NCI-H1105 treated with DMSO at 0.1 percent for 48 hours (cell line): ENCODE measurements at regions not wholly inside any gene's neighbourhood (a gene's known extent, or its start where the extent isn't known, plus 50 kb on each side); places are given as distances from the start of the nearest gene placed in this dataset.
A peak's percentile ranks its signal among the peaks of the same experiment; 100 is the strongest.

ENCODE experiments used
- DNase-seq: peaks from one replicate; lab custom pipeline; 2025; lab: John Stamatoyannopoulos, UW

DNA sequence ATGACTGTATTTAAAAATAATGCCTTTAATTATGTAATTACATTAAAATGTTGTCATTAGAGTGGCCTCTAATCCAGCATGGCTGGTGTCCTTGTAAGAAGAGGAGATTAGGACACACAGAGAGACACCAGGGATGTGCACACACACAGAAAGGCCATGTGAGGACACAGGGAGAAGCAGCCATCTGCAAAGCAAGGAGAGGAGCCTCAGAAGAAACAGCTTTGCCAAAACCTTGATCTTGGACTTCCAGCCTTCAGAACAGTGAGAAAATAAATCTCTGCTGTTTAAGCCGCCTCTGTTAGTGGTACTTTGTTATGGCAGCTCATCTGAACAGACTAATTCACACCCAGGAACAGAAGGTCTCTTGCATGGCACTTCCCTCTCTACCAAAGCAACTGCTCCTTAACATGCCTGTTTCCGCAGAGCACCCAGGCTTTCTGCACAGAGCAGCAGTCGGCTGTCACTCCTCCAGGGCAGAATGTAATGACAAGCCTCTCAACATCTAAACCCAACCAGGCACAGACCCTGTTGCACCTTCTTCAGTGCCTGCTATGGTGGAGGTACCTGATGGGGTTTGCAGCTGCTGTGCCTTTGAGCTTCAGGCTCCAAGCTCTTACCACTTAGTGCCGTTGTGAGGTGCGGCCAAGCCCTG is 377.7 kb downstream of the TDRD15 start:
- DNase-seq = no peak

DNA sequence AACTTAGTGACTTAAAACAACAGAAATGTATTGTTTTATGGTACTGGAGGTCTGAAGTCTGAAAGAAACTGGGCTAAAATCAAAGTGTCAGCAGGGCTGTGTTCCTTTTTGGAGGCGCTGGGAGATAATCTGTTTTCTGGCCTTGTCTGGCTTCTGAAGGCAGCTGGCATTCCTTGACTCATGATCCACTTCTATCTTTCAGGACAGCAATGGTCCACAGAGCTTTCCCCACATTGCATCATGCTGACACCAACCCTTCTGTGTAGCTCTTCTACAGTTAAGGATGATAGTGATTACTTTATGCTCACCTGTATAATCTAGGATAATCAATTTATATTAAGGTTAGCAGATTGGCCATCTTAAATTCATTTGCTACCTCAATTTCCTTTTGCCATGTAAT is 392.1 kb downstream of the TDRD15 start:
- DNase-seq = no peak

DNA sequence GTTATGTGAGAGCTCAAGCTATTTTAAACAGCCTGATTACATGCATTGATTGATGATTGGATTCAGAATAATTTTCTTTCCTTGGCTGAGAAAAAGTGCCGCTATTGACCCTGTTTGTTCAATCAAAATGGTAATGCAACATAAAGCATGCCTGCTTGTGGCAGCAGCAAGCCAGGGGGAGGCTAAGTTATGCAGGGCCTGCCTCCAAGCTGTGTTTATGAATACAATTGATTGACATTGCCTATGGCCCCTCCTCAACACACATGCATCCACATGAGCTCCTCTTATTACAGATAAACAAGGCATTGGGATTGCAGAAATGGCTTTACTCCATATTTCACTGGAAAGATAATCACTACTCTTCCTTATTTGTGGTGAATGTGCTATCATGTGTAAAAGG is 395.6 kb downstream of the TDRD15 start:
- no peak for DNase-seq

DNA sequence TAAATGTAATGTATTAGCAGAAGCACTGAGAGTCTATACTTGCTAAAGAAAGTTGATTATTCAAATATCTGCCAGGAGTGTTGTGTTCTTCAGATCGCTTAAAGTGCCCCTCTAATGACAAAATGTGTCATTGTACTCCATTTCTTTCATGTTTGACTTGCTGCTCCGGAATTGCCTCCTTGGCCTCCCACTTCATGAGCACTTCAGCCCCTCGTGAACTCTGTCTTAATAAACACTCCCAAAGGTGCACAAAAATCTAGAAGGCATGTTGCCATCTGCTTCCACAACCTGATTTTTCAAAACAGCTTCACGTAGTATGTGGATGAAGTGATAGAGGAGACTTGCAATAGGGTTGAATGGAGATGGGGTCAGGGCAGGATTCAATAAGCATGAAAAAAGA is 396.1 kb downstream of the TDRD15 start:
- no peak for DNase-seq

DNA sequence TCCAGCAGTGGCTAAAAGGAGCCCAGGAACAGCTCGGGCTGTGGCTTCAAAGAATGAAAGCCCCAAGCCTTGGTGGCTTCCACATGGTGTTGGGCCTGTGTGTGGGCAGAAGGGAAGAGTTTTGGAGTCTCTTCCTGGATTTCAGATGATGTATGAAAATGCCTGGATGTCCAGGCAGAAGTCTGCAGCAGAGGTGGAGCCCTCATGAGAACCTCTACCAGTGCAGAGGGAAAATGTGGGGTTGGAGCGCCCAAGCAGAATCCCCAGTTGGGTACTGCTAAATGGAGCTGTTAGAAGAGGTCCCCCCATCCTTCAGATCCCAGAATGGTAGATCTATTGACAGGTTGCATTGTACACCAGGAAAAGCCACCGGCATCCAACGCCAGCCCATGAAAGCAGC is 412.1 kb downstream of the TDRD15 start:
- DNase-seq = no peak

DNA sequence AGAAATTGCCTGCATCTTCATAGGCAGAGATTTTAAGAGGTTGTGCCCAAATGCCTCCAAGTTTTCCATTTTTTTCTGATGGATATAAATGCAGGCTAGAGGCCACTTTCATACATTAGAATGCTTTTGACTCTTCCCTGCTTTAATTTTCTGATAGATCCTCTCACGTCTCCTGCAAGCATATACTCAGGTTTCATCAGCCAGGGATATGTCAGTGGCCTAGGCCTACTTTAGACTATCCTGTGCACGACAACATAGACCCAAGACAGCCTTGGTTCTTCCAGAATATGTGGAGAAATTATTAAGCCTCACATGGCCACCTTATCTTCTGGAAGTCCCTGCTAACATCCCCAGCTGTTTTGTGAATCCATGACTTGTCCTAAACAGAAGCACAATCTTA is 415.9 kb downstream of the TDRD15 start:
- no peak for DNase-seq

DNA sequence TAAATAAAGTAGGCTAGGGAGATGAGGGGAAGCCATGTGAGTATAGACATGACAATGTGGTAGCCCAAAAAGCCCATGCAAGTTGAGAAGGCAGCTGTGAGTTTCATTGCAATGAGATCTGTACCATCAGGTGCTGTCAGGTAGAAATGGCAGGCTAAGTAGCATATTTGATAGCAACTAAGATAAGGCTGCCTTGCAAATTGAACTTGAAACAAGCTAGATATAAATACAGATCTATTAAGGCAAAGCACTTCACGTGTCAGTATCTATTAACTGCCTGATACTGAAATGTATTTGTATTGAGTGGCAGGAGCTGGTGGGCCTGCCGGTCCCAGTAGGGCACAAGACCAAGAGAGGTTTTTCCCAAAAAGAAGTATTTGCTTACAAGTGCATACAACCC is 419.9 kb downstream of the TDRD15 start:
- no peak for DNase-seq

DNA sequence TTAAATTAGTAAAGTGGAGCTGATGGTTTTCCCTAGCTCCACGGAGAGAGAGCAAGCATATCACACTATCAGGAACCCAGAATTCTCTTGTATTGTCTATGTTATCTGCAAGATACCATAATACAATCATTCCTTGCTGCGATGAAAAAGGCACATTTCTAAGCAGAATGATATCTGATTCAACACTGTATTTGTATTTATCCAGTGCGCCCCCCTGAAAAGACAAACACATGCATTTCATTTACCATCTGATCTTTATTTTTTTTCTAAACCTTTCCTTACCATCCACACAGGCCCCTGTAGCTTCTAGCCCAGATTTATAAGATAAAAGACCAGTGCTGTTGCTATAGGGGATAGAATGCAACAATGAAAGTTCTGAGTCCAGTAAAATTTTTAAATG is 420.6 kb downstream of the TDRD15 start:
- no peak for DNase-seq

DNA sequence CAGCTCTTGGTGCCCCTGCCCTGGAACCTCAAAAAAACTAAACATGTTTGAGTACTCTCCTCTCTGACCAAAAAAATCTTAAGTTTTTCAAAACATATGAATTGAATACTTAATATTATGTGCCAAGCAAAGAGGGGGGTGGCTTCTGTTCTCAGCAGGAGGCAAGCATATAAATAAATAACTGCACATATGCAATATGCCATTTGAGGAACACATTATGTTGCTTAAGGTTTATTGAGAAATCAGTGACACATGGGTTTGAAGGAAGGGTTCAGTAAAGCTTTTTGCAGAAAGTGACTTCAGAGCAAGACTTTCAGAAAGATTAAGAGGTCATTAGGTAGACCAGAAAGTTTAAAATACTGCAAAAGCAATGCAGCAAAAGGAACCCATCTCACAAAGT is 429.2 kb downstream of the TDRD15 start:
- no peak for DNase-seq

DNA sequence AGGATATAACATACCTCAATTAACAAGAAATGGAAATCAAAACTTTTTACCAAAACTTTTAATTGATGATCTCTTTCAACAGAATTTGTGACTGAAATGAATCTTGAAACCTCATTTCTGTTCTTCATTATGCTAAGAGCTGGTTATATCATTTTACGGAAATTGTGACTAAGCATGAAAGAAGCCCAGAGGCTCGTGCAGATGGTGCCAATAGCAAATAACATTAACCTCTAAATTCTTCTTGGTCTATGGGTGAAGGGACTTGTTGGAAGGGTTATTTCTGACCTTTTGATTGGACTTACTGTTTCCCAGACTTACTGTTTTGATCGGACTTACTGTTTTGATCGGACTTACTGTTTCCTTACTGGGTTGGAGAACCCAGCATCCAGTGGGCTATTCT is 435.6 kb downstream of the TDRD15 start:
- DNase-seq = no peak

DNA sequence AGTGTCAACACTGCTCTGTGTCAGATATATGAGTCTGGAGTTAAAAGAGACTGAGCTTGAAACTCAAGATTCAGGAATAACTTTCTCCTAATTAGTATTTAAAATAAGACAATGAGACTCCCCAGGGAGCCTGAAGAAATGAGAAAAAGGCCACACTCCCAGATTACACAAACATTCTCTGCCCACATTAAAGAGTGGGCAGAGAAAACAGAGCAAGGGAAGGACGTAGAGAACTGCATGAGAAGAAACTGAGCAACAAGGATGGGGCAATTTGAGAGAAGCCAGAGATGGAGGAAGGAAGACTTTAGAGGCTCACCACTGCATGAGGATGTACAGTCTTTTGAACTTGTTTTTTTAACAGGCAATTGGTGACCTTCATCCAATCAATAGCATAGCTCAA is 438.2 kb downstream of the TDRD15 start:
- DNase-seq = no peak

DNA sequence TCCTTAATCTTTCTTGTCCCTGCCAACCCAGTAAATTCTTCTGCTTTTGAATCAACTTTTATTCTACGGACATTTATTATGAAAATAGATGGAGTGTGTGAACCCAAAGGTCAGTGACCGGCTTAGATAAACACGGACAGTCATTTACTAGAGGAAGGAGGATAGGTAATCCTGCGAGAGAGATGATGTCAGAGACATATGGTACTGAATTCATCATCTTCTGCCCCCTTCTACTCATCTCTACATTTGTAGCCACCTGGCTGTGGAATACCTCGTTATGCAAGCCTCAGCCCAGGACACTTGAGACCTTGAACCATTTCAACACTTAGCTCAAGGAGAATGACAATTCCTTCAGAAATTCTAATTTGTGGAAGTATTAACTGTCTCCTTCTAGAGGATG is 443.6 kb downstream of the TDRD15 start:
- no peak for DNase-seq

DNA sequence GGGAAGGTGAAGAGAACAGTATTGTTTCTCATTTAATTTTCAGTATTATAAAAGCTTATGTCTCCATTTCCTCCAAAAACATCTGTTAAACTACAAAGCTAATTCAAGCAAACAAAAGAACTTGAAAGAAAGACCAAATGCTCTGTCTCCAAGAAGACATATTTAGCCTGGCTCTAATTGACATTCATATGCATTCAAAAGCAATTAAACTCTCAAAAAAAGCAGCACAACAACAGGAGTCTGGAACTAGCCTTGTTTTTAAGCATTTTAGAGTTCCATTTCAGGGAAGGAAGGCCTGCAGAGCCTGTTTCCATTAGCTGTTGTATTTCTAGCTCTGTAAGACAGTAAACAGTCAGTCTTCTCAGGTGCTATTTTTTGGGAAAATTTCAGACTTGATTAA is 447.9 kb downstream of the TDRD15 start:
- DNase-seq = peak; percentile 31

DNA sequence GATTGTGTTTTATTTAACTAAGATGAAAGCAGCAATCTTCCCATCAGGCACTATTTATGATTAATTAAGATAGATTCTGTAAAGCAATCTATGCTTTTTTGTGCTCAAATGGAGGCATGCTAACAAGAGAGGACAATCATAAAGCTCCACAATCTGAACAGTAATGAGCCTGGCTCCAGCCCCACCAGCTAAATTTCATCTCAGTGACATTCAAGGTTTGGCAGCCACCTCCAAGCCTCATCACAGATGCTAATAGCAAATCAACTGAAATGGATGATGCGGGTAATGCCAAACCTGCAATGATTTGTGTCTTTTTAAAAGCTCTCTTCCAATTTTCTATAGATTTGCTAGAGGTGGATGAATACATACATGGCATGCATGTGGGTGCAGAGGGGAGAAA is 456.6 kb downstream of the TDRD15 start:
- DNase-seq = no peak

DNA sequence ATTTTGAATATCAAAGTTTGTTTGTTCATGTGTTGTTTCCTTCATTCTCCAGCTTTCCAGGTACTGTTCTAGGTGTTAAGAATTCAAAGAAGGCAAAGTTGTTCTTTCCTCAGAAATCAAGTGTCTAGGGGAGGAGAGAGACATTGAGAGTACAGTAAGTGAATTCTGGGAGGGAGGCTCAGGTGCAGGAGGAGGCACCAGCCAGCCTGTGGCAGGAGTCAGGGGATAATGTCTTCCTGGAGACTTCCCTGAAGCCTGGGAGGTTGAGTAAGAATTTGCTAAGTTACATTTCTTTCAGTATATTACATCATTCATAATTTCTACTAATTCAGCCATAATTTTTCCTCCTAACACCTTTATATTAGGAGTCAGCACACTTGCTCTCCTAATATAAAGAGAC is 462.1 kb downstream of the TDRD15 start:
- no peak for DNase-seq

DNA sequence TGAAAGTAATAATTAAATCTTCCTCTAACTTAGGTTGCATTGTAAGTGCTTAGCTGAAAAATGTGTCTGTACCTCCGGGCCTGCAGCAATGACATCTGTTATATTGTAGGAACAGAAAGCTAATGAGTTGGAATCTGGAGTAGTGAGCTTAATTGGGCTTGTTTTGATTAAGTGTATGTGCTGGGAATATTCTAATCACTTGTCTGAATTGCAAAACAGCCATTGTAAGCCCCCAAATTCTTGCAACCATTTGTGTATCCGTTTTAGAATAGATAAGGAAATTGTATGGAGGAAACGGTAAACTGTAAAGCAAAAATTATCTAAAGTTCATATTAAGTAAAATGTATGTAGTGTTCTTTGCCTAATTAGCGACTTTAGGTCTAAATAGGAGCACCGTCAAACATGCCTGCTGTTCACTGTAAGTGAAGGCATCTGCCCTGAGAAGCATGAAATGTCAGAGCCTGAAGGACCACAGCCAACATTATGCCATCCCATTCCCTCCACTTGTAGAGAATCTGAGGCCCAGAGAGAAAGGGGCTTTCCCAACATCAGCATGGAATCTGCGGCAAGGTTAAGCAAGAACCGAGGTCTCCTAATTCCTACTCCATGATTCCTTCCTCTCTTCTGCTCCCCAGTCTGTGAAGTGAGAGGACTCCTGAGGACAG is 466.4 kb downstream of the TDRD15 start:
- DNase-seq = no peak

DNA sequence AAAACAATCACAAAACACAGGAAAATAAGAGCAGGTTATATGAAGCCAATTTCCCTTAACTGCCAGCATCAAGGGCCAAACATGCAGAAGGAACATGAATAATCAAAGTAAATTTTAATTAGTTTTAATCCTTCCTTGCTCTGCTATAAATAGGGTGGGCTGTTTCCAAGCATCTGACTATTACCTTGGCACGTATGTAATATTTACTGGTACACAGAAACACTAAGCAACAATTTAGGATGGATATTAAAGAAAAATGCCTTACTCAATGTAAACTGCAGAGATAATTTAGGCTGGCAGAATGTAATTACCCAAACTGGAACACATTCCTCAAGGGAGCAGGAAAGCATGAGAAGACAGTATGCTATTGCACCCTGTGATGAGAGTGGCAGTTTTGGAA is 468.2 kb downstream of the TDRD15 start:
- no peak for DNase-seq

DNA sequence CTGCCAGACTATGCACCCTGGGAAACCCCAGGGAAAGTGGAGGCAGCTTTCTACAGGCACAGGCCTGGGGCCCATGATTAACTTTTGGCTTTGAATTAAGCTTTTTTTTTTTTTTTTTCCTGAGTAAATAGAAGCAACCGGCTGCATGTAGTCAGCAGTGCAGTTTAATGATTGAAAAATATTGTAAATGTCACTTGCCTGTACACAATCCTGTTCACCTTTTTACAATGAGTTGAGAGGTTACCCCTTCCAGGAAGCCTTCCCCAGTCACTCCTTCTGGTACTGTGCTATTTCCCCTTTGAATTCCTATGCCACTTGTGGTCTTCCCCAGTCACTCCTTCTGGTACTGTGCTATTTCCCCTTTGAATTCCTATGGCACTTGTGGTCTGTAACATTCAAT is 475.6 kb downstream of the TDRD15 start:
- no peak for DNase-seq

DNA sequence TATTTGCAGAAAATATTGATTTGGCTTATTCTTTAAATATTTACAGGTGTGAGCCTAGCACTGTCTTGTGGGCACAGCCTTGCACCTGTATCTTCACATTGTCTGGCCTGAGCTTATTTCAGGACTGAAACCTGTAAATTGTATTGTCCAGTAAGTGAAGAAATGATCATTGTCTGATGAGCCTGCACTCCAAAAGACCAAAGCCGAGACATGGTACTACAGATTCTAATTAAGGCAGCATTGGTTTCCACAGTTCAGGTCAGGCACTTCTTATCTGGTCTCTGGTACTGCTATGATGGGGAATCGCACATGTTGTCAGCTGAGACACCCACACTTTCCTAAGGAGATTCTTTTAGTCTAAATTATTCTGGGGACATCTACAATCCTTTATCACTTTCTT is 479.0 kb downstream of the TDRD15 start:
- no peak for DNase-seq

DNA sequence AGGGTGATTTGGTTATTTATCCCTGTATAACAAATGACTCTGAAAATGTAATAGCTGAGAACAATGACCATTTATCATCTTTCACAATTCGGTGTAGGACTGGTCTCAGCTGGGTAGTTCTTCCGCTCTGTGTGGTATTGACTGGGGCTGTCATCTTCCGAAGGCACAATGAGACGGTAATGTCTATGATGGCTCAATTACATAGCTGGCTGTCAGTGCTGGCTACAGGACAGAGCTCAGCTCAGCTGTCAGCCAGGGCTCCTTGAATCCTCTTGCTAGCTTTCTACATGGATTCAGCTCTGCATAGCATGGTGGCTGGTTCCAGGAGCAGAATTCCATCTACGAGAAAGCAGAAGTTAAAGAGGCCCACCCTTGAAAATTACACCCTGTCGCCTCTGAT is 483.8 kb downstream of the TDRD15 start:
- DNase-seq = no peak

DNA sequence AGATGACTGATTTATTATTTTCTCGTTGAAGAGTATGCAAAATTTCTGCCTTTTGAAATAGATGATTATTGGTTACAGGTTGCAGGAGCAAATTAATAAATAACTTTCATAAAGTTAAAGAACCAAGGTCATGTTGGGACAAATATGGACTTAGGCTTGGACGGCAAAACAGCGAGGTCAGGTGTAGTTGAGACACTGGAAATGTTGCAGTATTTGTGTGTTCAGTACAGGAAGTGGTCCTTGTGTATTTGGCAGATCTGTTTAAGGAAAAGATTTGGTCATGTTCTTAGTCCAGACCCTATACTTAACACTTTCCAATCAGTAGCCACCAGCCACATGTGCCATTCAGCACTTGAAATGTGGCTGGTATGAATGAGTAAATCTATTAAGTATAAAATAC is 486.5 kb downstream of the TDRD15 start:
- DNase-seq = no peak

DNA sequence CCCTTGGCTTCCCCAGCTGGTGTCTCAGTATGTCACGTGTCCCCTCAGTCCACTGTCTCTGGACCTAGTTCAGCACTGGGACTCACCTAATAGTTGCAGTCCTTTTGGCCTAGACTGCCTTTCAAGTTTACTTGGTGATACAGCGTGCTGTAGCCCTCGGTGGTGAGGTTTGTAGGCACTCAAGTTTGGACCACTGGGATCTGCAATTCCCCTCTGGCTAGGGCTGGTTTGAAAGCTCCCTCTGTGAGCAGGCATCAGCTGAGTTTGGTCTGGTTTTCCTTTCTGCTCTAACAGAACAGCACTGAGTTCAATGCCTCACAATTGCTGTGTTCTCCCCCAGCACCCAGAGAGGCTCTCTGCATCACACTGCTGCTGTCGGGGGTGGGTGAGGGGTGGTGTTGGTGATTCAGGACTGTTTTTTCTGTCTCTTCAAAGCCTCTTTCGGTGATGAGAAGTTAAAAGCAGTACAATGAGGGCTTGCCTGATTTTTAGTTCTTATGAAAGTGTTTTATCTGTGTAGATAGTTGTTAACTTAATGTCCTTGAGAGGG is 494.2 kb downstream of the TDRD15 start:
- DNase-seq = no peak

DNA sequence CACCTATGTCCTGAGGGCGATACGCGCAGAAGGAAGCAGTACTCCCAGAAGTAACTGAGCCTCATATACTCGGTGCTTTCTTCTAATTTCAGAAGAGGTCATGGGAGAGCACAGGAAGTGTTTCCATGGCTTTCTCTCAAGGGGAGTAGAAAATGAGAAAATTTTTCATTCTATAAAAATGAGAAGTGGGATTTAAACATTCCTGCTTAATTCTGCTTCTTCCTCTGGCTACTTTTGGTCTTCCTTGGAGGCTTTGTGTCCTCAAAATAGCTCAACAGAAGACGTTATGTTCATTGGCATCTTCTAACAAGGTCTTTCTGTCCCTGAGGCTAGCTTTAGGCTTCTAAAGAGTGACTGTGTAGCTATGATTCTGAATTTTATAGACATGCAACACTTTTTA is 497.0 kb downstream of the TDRD15 start:
- DNase-seq = no peak

DNA sequence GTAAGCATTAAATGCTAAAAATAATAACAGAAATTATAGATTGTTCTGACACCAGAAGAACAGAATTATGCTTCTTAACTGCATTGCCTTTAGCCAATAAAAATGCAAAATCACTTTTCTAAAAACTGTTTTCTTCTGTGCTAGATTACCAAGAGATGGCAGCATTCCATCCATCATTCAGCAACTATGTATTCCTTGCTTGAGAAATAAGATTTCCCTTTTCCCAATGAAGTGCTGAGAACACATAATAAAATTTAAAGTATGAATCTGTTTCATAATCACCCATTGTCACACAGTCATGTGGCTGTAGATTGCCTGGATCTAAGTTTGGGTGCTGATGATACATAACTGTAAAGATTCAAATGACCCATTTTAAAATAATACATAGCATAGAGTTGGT is 504.2 kb downstream of the TDRD15 start:
- DNase-seq = no peak
